Suppressor macrophage (primary cell): ENCODE measurements at regions not wholly inside any gene's neighbourhood (a gene's known extent, or its start where the extent isn't known, plus 50 kb on each side); places are given as distances from the start of the nearest gene placed in this dataset.
"Not testable (repeated sequence)": the region's sequence is repeated elsewhere in the genome, so short reads cannot be mapped to it uniquely, and the experiment has no call there.

Source experiments
- DNase-seq, 4 experiments: peaks; one replicate each; pipeline ENCODE4 v3.0.0-alpha.2; 2020 to 2022

DNA sequence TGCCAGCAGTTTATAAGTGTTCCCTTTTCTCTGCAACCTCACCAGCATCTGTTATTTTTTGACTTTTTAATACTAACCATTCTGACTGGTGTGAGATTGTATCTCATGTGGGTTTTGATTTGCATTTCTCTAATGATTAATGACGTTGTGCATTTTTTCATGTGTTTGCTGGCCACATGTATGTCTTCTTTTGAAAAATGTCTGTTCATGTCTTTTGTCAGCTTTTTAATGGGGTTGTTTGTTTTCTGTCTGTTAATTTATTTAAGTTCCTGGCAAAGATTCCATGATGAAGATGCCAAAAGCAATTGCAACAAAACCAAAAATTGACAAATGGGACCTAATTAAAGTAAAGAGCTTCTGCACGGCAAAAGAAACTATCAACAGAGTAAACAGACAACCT lies 137.2 kb upstream of the JCAD start:
- not testable (repeated sequence) for DNase-seq

DNA sequence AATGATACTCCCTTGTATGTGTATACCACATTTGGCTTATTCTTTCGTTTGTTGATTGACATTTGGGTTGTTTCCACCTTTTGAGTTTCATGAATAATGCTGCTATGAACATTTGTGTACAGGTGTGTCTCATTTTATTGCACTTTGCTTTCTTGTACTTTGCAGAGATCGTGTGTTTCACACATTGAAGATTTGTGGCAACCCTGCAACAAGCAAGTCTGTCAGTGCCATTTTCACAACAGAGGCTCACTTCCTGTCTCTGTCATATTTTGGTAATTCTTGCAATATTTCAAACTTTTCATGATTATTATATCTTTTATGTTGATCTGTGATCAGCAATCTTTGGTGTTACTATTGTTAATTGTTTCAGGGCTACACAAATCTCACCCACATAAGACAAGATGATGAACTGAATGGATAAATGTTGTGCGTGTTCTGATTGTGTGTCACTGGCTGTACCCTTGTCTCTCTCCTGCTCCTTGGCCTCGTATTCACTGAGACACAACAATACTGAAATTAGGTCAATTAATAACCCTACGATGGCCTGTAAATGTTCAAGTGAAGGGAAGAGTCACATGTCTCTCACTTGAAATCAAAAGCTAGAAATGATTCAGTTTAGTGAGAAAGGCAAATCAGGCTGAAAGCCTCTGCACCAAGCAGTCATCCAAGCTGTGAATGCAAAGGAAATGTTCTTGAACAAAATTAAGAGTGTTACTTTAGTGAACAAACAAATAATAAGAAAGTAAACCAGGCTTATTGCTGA lies 133.6 kb upstream of the JCAD start:
- no peak for DNase-seq

DNA sequence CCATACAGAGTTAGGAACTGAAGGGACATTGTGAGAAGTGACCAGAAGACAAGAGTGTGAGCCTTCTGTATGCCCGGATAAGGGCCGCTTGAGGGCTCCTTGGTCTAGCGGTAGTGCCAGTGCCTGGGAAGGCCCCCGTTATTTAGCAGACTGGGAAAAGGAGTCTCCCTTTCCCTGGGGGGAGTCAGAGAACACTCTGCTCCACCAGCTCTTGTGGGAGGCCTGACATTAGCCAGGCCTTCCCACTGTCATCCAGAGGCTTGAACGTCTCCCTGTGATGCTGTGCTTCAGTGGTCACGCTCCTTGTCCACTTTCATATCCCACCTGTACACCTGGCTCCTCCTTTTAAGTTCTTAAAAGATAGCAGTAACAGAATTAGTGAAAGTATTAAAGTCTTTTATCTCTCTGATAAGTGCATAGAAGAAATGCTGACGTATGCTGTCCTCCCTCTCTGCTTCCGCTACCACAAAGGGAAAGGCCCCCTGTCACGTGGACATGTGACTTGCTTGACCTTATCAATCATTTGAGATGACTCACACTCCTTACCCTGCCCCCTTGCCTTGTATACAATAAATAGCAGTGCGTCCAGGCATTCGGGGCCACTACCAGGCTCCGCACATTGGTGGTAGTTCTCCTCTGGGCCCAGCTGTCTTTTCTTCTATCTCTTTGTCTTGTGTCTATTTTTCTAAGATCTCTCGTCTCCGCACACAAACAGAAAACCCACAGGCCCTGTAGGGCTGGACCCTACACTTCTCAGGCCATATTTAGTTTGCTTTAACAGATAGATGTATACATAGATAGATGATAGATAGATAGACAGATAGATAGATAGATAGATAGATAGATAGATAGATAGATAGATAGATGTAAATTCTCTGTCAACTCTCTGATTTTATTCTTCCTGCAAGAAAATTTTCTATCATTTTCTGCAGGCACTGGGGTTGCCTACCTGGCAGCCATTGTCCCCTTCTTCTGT lies 131.5 kb upstream of the JCAD start:
- DNase-seq = no peak

DNA sequence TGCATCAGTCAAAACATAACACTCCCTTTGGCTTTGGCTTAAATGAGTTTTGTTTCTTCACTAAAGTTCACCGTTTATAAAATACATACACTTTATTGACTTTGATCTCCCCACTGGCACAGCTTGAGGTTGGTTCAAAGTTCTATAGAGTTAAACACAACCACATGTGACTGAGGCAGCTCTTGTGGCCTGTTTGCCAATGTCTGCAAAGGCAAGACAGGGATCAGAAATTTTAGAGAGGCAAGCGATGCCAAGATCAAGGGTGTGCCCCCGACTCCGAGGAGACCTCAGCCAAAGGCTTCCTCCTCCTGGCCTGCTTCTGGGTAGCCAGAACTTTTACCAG lies 129.8 kb upstream of the JCAD start:
- DNase-seq = no peak

DNA sequence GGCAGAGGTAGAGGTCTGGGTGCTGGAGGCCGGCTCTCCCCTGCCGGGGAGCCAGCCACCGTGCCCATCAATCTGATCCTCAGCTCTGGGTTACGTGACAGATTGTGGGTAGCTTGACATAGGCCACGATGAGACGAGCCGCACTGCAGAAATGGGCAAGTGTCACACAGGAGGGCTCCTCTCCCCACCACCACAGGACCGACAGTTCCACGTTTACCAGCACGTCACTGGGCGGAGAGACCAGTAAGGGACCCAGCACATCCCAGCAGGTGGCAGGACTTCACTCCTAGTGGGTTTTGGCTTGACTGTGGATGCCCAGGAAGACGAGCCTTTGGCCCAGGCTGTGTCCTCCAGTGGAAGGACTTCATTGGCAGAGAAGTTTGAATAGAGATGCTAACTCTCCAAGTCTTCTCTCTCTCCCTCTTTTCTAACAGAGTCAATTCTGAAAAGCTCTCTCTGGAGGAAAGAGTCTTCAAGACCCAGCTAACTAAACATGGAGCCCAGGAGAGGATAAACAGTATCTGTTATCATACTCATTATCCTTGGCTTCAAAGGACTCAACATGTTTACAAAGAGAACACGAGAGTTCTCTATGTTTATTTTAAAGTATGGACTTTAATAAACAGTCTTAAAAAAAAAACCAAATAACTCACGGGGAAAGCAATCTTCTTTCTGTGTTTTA lies 129.3 kb upstream of the JCAD start:
- no peak for DNase-seq

DNA sequence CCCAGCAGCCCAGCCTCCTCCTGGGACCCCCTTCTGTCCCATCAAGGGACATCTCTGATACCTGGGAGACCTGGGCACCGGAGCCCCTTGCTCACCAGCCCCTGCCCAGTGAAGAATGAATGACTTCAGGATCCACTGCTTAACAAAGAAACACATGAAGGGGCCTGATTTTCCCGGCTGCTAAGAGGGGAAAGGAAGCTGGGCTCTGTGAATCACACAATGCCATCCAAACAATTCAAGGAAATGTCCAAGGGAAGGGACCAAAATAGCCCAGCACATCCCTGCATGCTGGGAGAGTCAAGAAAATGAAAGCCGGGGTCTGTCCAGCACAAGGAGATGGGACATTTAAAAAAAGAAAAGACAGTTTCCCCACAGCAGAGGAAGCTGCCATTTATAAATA lies 128.7 kb upstream of the JCAD start:
- no peak for DNase-seq

DNA sequence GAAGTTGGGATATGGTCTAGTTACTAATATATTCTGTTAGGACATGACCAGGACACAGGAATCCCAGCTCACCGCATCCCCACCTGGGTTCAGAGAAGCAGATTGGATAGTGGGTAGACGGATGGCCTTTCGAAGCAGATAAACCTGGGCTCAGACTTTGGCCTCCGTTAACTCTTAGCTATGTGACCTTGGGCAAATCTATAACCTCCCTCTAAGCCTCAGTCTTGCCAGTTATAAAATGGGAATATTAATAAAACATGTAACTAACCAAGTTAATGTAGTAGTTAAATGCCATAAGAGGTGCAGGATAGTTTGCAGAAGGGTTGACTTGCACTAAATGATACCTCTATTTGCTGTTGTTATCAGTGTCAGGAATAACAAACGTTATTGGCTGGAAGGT lies 127.6 kb upstream of the JCAD start:
- DNase-seq = no peak

DNA sequence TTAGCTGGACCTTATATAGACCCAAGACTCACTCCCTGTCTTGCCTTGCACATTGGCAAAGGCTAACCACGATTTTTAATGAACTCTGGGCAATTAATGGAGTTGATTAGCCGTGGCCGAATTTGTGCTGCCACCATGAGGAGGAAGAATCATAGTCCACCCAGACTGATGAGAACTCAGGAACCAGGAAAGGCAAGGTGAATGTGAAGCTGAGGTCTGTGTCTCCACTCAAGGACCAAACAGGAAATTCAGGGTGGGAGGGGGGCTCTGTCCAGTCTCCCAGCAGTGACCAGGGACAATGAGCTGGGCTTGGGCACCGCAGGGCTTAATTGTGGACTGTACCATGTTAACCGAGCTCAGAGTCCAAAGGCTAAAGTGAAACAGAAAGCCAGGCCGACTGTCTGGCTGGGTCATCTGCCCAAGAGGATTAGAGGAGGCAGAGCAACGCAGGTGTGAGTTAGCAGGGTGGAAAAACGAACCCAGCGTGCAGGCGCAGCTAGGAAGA lies 127.0 kb upstream of the JCAD start:
- no peak for DNase-seq

DNA sequence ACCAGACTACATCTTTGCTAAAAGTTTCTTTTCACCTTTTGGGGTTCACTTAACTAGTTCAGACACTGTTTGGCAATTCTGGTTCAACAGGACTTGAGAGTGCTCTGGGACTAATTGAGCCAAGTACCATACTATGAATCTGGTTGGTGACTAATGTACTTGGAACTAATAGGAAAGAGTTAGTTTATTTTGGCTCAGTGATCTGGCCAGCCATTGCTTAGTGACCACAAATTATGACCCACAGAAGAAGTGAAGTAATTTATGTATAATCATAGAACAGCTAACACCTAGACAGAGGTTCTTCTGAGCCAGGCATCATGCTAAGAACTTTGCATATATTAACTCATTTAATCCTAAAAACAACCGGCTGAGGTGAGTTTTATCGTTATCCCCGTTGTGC lies 126.5 kb upstream of the JCAD start:
- DNase-seq = no peak

DNA sequence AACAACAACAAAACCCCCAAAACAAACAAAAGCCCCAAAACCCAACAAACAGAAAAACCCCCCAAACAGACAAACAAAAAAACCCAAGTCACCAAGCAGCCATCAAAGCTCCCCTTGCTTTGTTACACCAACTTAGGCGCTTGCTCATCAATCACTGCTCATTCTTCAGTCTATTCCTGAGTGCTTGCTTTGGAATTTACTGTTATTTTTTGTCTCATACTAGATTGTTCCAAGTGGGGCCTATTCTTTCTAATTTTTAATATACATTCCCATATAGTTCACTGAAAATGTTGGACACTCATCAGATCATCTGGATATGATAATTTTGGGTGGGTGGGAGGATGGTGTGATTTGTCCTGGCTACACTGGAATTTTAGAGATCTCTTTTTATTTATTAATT lies 126.0 kb upstream of the JCAD start:
- DNase-seq = no peak

DNA sequence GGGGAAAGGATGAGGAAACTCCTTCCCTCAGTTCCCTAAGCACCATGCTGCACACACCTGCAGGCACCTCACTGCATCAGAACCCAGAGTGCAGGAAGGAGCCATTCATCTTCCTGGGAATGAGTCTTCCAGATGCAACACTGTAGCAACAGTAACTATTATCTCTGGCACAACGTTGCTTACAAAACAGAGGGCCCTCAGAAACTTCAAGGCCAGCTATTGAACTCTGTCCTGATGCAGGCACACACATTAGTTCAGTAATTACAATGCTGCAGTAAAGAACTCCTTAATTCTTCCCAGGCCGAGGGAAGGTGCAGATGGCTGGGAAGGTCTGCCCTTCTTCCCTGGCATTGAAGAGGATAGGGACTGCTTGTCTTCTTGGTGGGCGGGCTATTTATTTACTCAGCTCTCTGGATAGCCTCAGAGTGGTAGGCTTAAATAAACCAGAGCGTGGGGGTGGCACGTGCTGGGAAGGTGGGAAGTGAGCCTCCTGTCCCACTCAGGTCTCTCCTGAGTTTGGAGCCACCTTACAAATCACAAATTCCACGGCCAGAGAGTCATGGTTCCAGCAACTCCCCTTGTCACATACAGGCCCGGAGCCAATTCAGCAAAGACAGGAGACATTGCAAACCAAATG lies 125.1 kb upstream of the JCAD start:
- DNase-seq = no peak

DNA sequence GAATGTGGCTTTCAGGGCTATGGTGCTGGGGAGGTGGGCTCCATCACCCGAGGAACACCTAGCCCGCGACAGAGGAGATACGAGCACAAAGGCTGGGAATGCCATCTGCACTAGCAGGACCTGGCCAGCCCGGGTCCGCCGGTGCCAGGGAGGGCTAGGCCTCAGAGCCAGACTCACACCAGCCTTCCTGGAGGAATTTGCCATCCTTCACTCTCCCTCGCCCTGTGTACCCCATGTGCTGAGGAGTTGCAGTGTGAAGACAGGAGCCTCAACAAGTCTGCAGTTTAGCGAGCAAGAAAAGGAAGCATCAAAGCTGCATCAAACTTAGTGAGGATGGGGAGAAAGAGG lies 123.6 kb upstream of the JCAD start:
- no peak for DNase-seq

DNA sequence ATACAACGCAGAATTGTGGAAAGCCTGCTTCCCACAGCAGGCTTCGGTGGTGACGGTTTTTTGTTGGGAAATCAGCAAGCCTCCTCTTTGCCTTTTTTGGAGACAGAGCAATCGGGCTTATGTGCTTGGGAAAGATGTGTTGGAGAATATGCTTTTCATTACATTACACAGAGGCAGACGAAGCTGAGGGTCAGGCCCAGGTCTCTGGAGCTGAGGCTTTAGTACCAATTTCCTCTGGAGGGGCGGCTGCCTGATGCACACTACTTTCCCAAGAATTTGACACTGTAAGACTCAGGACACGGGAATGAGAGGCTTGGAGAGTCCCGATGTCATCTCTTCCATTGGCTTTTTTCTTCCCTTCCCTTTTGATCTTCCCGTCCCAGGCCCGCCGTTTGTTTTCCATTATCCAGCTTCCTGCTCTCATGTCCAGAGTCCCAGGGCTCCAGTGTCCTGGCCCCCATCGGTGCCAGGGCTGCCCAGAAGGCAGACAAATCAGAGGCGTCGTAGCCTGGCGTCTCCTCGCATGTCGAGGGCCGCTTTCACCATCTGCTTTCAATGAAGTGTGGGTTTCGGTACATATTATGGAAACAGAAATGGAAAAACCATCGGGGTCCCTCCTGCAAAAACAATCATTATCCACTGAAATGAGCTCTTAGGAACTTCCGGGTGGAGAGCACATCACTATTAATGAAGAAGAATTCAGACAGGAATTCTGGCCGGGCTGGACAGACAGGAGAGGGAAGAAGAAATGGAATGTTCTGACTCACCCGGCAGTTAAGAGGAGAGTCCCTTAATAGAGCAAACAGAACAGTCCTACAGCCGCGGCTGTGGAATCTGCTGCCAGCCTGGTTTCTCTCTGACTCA lies 123.0 kb upstream of the JCAD start:
- no peak for DNase-seq

DNA sequence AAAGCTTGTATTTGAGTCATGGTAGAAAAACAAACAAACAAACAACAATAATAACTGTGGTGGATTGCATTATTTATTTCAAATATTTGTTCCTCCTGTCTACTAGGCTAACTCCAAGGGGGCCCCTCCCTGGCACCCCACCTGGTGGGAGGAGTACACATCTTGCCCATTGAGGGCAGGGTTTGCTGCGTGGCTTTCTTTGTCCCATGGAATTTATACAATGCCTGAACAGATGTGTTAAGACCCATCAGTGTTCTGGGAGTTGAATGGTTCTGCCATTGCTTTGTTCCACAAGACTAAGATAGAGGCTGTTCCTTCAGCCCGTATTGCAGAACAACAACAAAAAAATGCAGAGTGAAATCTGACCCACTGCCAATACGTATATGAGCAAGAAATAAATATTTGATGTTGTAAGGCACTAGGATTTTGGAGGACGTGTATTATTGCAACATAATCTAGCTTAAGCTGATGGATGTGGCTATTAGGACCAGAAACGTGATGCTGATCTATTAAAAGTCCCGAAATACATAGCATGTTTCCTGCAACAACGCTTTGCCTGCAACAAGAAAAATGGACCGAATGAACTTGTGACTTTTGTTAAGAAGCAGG lies 119.1 kb upstream of the JCAD start:
- DNase-seq = no peak

DNA sequence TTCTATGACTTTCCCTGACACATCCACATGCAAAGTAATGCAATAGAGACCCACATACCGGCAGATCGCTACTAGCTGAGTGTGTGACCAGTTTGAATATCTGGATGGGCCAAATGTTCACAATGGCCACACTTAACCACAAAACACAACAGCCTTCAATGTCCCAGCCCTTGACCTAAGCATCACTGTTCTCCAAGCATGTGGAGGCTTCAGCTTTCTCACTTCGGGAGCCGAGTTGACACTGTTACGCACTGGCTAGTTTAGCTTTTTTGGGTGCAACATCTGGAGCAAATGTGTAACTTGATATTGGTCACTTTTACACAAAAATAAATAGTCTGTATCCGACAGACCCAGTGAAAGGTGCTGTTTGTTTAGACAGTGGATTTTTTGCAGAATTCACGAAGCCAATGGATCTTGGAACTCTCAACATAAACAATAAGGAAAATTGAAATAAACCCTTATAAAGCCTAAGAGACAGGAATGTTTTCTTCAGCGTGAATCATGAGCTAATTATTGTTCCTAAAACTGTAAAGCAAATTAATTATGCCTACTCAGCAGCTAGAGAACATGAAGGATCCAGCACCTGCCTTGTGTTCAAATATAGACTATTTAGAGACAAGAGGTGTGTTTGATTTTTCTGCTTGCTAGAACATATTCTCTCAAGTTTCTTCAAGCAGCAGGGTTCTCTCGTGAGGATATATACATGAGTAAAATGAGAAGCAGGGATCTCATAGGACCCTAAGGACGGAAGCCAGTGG lies 117.6 kb upstream of the JCAD start:
- DNase-seq = no peak

DNA sequence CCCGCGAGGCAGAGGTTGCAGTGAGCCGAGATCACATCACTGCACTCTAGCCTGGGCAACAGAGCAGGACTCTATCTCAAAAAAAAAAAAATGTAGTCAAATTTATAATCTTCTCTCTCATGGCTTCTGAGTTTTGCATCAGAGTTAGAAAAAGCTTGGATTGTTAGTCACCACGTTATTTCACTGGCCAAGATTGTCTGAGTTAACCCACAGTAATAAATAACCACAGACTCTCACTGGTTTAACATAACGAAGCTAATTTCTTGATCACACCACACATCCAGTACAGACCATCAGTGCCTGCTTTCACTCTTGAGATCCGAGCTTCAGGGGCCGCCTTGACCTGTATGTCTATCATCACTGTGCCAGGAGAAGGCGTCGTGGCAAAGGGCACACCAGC lies 116.8 kb upstream of the JCAD start:
- no peak for DNase-seq

DNA sequence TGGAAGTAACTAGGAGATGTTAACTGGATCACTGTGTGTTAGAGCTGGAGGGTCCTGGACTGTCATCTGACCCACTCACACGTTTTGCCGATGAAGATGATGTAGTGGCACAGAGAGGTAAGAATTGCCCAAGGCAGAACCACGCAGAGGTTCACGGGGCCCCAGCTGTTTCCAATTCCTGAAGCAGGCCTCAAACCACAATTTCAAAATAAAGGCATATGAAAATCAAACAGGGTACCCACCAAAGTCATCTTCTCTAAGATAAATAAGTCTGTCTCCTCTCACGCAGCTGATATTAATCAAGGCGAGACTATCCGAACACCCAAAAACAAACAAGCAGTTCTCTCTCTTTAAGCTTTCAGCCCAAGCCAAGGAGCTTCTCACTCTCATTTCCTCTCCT lies 113.3 kb upstream of the JCAD start:
- no peak for DNase-seq

DNA sequence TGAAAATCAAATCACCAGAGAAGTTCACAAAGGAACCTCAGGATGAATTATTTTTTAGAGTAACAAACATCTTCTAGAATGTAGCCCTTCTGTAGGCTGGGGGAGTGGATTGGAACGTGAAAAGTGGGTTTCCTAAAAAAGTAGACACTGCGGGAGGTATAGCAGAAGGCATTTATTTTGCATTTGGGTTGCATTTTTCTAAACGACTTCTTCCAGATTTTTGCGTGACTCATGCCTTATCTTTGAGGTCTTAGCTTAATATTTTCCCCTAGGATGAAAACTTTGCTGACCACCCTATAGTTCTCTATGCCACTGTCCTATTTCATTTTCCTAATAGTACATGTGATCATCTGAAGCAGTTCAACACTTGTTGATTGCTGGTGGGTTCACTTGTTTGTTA lies 112.7 kb upstream of the JCAD start:
- no peak for DNase-seq

DNA sequence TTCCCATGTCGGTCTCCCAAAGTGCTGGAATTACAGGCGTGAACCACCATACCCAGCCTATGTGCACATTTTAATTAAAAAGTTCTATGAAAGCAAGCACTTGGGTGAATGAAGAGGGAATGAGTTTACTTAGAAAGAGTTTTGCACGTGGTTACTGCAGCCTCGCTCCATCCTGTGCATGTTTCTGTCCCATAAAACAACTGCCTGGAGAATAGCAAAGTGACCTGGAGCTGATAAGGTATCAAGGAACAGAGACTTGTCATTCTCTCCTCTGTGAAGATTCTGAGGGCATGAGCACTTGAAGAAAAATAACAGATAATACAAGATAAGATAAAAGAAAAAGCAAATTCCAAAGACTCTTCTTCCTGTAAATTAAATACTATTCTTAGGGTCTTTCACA lies 112.2 kb upstream of the JCAD start:
- DNase-seq = no peak

DNA sequence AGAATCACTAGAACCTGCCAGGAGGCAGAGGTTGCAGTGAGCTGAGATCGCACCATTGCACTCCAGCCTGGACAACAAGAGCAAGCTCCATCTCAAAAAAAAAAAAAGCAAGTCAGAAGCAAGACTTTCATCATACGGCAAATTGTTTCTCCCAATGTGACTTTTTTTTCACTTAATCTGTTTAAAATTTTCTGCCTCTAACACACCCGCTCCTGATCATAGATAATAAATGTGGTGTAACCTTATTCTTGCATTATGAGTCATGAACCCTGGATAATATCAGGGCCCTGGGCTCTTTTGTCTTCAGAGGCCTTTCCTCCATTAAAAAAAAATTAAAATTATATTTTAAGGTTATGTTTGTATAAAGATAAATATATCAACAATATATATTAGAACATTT lies 111.4 kb upstream of the JCAD start:
- DNase-seq = no peak

DNA sequence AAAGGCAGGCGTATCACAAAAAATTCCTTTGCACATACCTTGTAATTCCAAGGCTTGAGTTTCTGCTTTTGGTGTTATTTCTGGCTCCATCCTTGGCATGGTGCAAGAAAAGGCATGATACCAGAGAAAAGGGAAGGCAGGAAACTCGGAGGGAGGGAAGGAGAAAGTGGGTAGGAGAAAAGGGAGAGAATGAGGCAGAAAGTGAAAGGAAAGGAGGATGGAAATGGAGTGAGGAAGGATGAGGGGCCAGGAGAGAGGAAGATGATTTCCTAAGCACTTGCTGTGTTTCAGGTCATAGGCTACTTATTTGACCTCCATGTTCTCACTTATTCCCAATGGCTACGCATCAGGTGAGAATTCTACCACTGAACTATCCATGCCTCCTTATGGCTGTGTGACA lies 110.8 kb upstream of the JCAD start:
- no peak for DNase-seq
